SK-N-SH treated with all-trans-retinoic acid at 6 μM for 48 hours (cell line): ENCODE measurements at regions not wholly inside any gene's neighbourhood (a gene's known extent, or its start where the extent isn't known, plus 50 kb on each side); places are given as distances from the start of the nearest gene placed in this dataset.

Experiments used
- ATAC-seq: fragments of 200-7000 bp; cut with Tn5 transposase; 3 replicates; pipeline ENCODE4 v1.9.1; 2020; ENCODE audit warnings: mild to moderate bottlenecking, moderate library complexity
- ARNTL ChIP-seq: fragments of 450-650 bp; formaldehyde crosslinking; IDR thresholded peaks from 2 replicates; pipeline ENCODE4 v1.5.0; 2020; ENCODE audit warnings: low read depth, mild to moderate bottlenecking, moderate library complexity, borderline replicate concordance
- BACH2 ChIP-seq: fragments of 250-450 bp; sonication (Bioruptor Pico); IDR thresholded peaks from 2 replicates; pipeline ENCODE4 v1.9.0; 2021; ENCODE audit warnings: mild to moderate bottlenecking, borderline replicate concordance
- CSDC2 ChIP-seq: fragments of 250-450 bp; sonication (Bioruptor Pico); IDR thresholded peaks from 2 replicates; pipeline ENCODE4 v1.5.0; 2020; ENCODE audit warnings: mild to moderate bottlenecking, moderate library complexity
- ESRRG ChIP-seq: fragments of 250-450 bp; sonication (Bioruptor Pico); IDR thresholded peaks from 2 replicates; pipeline ENCODE4 v1.6.1; 2021; ENCODE audit warnings: mild to moderate bottlenecking
- GLIS3 ChIP-seq: fragments of 250-450 bp; sonication (Bioruptor Pico); IDR thresholded peaks from 2 replicates; pipeline ENCODE4 v1.5.0; 2020; ENCODE audit warnings: mild to moderate bottlenecking, moderate library complexity
- ISL1 ChIP-seq: fragments of 250-450 bp; sonication (Bioruptor Pico); IDR thresholded peaks from 2 replicates; pipeline ENCODE4 v2.1.2; 2022; ENCODE audit warnings: mild to moderate bottlenecking, moderate library complexity
- OSR1 ChIP-seq: fragments of 250-450 bp; sonication (Bioruptor Pico); IDR thresholded peaks from 2 replicates; pipeline ENCODE4 v1.8.0; 2022; ENCODE audit warnings: moderate library complexity, mild to moderate bottlenecking, inconsistent platforms
- PATZ1 ChIP-seq: fragments of 250-450 bp; sonication (Bioruptor Pico); IDR thresholded peaks from 2 replicates; pipeline ENCODE4 v1.8.0; 2020; ENCODE audit warnings: mild to moderate bottlenecking, moderate library complexity, borderline replicate concordance
- POU6F1 ChIP-seq: fragments of 250-450 bp; sonication (Bioruptor Pico); IDR thresholded peaks from 2 replicates; pipeline ENCODE4 v1.8.0; 2021; ENCODE audit warnings: low read depth, mild to moderate bottlenecking, moderate library complexity, borderline replicate concordance
- PPARA ChIP-seq: fragments of 250-450 bp; sonication (Bioruptor Pico); IDR thresholded peaks from 2 replicates; pipeline ENCODE4 v1.5.0; 2020; ENCODE audit warnings: mild to moderate bottlenecking, borderline replicate concordance
- RARB ChIP-seq: fragments of 250-450 bp; sonication (Bioruptor Pico); IDR thresholded peaks from 2 replicates; pipeline ENCODE4 v1.8.0; 2021; ENCODE audit warnings: mild to moderate bottlenecking, moderate library complexity
- SNAI2 ChIP-seq: fragments of 250-450 bp; sonication (Bioruptor Pico); IDR thresholded peaks from 2 replicates; pipeline ENCODE4 v1.5.0; 2020; ENCODE audit warnings: mild to moderate bottlenecking, moderate library complexity
- TCF4 ChIP-seq: fragments of 250-450 bp; sonication (Bioruptor Pico); IDR thresholded peaks from 2 replicates; pipeline ENCODE4 v1.8.0; 2021; ENCODE audit warnings: mild to moderate bottlenecking, moderate library complexity, borderline replicate concordance
- TOX ChIP-seq: fragments of 250-450 bp; sonication (Bioruptor Pico); IDR thresholded peaks from 2 replicates; pipeline ENCODE4 v1.8.0; 2021; ENCODE audit warnings: mild to moderate bottlenecking, moderate library complexity, borderline replicate concordance
- TSHZ2 ChIP-seq: fragments of 250-450 bp; sonication (Bioruptor Pico); IDR thresholded peaks from 2 replicates; pipeline ENCODE4 v1.5.0; 2020; ENCODE audit warnings: mild to moderate bottlenecking, moderate library complexity
- ZC3H10 ChIP-seq: fragments of 250-450 bp; sonication (Bioruptor Pico); IDR thresholded peaks from 2 replicates; pipeline ENCODE4 v1.5.1; 2021; ENCODE audit warnings: mild to moderate bottlenecking, moderate library complexity
- ZFP30 ChIP-seq: fragments of 450-650 bp; formaldehyde crosslinking; IDR thresholded peaks from 2 replicates; pipeline ENCODE4 v1.5.0; 2022; ENCODE audit warnings: mild to moderate bottlenecking, moderate library complexity
- ZNF565 ChIP-seq: fragments of 450-650 bp; formaldehyde crosslinking; conservative IDR thresholded peaks from 2 replicates; pipeline ENCODE4 v1.5.0; 2020; ENCODE audit warnings: low read depth, mild to moderate bottlenecking, moderate library complexity
- ZNF70 ChIP-seq: fragments of 450-650 bp; formaldehyde crosslinking; IDR thresholded peaks from 2 replicates; pipeline ENCODE4 v1.5.0; 2020; ENCODE audit warnings: mild to moderate bottlenecking, moderate library complexity
- ZNF8 ChIP-seq: fragments of 450-650 bp; formaldehyde crosslinking; IDR thresholded peaks from 2 replicates; pipeline ENCODE4 v1.5.0; 2020; ENCODE audit warnings: mild to moderate bottlenecking, moderate library complexity
- TF ChIP-seq, protein P1 (sequence below): fragments of 250-450 bp; sonication (Bioruptor Pico); IDR thresholded peaks from 2 replicates; pipeline ENCODE4 v1.5.1; 2020; ENCODE audit warnings: low read depth, mild to moderate bottlenecking, moderate library complexity
- TF ChIP-seq, protein P2 (sequence below): fragments of 250-450 bp; sonication (Bioruptor Pico); IDR thresholded peaks from 2 replicates; pipeline ENCODE4 v1.5.1; 2021; ENCODE audit warnings: mild to moderate bottlenecking, moderate library complexity

GRCh38 chr2:60662781-60663180 lies 93.3 kb upstream of the PAPOLG start (continued):
- TF ChIP-seq, protein P1, sequence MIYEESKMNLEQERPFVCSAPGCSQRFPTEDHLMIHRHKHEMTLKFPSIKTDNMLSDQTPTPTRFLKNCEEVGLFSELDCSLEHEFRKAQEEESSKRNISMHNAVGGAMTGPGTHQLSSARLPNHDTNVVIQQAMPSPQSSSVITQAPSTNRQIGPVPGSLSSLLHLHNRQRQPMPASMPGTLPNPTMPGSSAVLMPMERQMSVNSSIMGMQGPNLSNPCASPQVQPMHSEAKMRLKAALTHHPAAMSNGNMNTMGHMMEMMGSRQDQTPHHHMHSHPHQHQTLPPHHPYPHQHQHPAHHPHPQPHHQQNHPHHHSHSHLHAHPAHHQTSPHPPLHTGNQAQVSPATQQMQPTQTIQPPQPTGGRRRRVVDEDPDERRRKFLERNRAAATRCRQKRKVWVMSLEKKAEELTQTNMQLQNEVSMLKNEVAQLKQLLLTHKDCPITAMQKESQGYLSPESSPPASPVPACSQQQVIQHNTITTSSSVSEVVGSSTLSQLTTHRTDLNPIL (CRISPR knock-in tag) = no peak
- TF ChIP-seq ARNTL (CRISPR knock-in tag) (no peak), ISL1 (CRISPR knock-in tag) (no peak)

DNA sequence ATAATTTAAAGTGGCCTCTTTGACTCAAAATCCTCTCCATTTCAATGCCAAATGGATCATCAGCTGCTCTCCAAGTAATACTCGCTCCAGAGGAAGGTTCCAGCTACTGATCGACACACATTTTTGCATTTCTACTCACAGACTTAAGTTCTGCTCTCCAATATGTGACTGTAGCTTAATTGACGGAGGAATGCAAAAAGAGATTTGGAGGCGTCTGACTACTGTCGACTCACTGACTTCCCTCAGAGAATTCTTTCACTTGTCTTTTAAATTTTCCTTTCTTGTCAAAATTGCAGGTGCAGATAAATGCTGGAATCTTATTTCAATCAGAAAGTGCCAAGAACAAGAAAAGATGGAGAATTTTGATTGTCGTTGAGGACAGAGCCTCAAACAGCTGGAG lies 84.1 kb upstream of the PAPOLG start:
- no peak for ATAC-seq
- no peak for TF ChIP-seq BACH2
- TF ChIP-seq CSDC2 (CRISPR knock-in tag) = no peak
- no peak for TF ChIP-seq RARB (CRISPR knock-in tag)

DNA sequence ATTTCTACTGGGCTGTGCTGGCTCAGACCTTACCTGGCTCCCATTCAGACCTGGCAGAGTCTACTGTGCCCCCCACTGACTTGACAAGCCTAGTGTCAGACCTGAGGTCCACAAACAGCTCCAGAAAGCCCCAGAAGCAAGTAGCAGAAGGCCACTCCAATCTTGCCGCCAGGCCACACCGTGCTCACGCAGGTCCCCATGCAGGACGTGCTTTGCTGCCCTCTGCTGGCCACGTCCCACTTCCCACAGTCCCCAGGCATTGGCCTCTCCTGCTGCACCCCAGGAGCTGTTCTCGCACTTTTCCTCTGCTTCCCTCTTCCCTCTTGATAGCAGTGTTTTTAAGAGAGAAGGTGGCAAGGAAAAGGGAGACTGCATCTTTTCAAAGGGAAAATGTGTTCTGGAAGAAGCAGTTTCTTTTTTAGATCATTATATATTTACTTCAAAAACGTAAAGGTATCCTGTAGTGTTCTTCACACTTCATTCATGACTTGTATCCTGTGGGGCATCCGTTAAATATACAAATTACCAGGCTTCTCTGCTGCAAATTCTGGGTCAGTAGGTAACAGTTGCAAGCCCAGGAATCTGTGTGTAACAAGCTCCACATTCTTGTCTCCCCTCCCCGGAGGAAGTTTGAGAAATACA lies 81.4 kb upstream of the PAPOLG start:
- TF ChIP-seq ZNF8 (CRISPR knock-in tag) (no peak), ZNF565 (CRISPR knock-in tag) (no peak), RARB (CRISPR knock-in tag) (no peak), ISL1 (CRISPR knock-in tag) (no peak), ESRRG (CRISPR knock-in tag) (no peak), ARNTL (CRISPR knock-in tag) (no peak), TOX (CRISPR knock-in tag) (no peak), PPARA (CRISPR knock-in tag) (no peak), SNAI2 (CRISPR knock-in tag) (no peak), ZFP30 (CRISPR knock-in tag) (no peak), OSR1 (CRISPR knock-in tag) (no peak), CSDC2 (CRISPR knock-in tag) (no peak), ZNF70 (CRISPR knock-in tag) (no peak), TCF4 (no peak), PATZ1 (CRISPR knock-in tag) (no peak), GLIS3 (CRISPR knock-in tag) (no peak), POU6F1 (no peak), TSHZ2 (CRISPR knock-in tag) (no peak), ZC3H10 (CRISPR knock-in tag) (no peak)
- TF ChIP-seq, protein P2, sequence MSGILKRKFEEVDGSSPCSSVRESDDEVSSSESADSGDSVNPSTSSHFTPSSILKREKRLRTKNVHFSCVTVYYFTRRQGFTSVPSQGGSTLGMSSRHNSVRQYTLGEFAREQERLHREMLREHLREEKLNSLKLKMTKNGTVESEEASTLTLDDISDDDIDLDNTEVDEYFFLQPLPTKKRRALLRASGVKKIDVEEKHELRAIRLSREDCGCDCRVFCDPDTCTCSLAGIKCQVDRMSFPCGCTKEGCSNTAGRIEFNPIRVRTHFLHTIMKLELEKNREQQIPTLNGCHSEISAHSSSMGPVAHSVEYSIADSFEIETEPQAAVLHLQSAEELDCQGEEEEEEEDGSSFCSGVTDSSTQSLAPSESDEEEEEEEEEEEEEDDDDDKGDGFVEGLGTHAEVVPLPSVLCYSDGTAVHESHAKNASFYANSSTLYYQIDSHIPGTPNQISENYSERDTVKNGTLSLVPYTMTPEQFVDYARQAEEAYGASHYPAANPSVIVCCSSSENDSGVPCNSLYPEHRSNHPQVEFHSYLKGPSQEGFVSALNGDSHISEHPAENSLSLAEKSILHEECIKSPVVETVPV = no peak
- ATAC-seq = peak; percentile 100
